ENCODE measurements at regions not wholly inside any gene's neighbourhood (a gene's known extent, or its start where the extent isn't known, plus 50 kb on each side); places are given as distances from the start of the nearest gene placed in this dataset.

DNA sequence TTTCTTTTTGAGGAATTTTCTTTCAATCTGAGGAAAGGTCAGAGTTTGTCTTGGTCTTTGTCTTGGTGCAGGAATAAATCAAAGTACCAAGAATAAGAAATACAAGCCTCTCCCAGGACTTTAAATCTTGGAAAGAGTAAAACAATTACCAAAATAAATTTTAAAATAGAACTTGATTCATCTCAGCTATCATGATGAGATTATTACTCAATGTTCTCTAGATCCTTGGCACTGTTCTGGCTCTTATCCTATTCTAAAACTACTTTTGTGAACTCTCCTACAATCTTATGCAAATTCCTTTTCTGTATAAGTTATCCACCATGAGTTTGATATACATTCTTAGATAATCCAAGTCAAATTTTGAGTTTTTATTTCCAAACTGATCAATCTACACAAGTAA, 464.3 kb downstream of the PPARGC1A start:
- DNase-seq (ENCODE audit: extremely low read depth in 1 of 4, low spot score in 3 of 4) (no peak), FAIRE-seq (no peak), ATAC-seq (no peak)
- no peaks in the 10 kb centered on the region for H3K9me3 ChIP-seq (replicated peaks; ENCODE audit: control insufficient read depth, insufficient read depth, low read depth, low read length)
- no peaks in the 10 kb centered on the region for H3K4me1 ChIP-seq (replicated peaks in 1 of 2; ENCODE audit: control insufficient read depth in 2 of 2, insufficient read depth in 2 of 2, low read length in 2 of 2)
- H3K4me3 ChIP-seq: no peak overlapping the region
- ChIA-PET CTCF (ENCODE audit: low intra/inter-chr PET ratio) (no interaction called here), POLR2A (interaction anchor here (0.6 kb wide), 1 partner anchor 588 kb away, joined by 3 read pairs; no protein-coding TSS in a partner anchor)
- no TSS peak for BruUV-seq (replicated peaks)
- no peaks in the 10 kb centered on the region for H3K36me3 ChIP-seq (ENCODE audit: control insufficient read depth, insufficient read depth, low read length)
- intact Hi-C loops (cut with micrococcal nuclease) (no loop called here), in situ Hi-C loops (cut with MboI) (no loop called here)
- TF ChIP-seq ASH1L (IDR thresholded peaks at IDR 0.05; ENCODE audit: borderline replicate concordance, low read depth, partially characterized antibody) (no peak), ZNF165 (CRISPR knock-in tag; IDR thresholded peaks at IDR 0.05; ENCODE audit: borderline replicate concordance) (no peak), ARNT (IDR thresholded peaks at IDR 0.05) (no peak), PPARD (CRISPR knock-in tag; IDR thresholded peaks at IDR 0.05) (no peak), CHCHD3 (CRISPR knock-in tag; IDR thresholded peaks at IDR 0.05) (no peak)
- no peaks in the 10 kb centered on the region for H3K27me3 ChIP-seq (ENCODE audit: control insufficient read depth in 2 of 2, insufficient read depth in 2 of 2, low read length in 2 of 2)
- H4K20me1 ChIP-seq (replicated peaks; ENCODE audit: control insufficient read depth, insufficient read depth, low read length): no peaks in the 10 kb centered on the region
- no peak overlapping the region for H3K9ac ChIP-seq (ENCODE audit: insufficient read depth in 1 of 2, low read depth in 2 of 2, low read length in 2 of 2)
- no peaks in the 10 kb centered on the region for H3K79me2 ChIP-seq (ENCODE audit: control insufficient read depth, insufficient read depth, low read length)
- H3K9me1 ChIP-seq (ENCODE audit: control insufficient read depth, insufficient read depth, low read length): no peaks in the 10 kb centered on the region
- no peak overlapping the region for H3K4me2 ChIP-seq (ENCODE audit: insufficient read depth, low read length)
- H3K27ac ChIP-seq (ENCODE audit: extremely low read depth, low read depth, low read length): no peak overlapping the region
- H2AFZ ChIP-seq (ENCODE audit: low read depth, low read length): no peak overlapping the region

DNA sequence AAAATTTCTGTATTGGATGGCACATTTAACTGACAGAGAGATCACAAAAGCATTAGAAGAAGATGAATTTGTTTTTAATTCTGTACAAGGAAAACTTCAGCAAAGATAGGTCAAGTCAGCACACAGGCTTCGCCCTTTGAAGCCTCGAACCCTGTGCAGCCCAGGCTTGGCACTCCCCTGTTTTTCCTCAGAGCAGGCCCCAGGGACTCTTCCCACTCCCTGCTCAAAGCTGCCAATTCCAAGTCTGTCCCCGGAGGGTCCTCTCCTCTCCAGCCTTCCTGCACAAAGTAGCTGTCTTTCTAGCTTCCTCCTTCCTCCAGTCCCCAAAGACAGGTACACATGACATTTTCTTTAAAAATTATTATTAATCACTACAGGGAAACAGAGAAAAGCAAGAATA, 466.3 kb downstream of the PPARGC1A start:
- no peaks in the 10 kb centered on the region for H3K4me1 ChIP-seq (replicated peaks in 1 of 2; ENCODE audit: control insufficient read depth in 2 of 2, insufficient read depth in 2 of 2, low read length in 2 of 2)
- intact Hi-C loops (cut with micrococcal nuclease) (no loop called here), in situ Hi-C loops (cut with MboI) (no loop called here)
- no peak for ATAC-seq
- H3K27me3 ChIP-seq (ENCODE audit: control insufficient read depth in 2 of 2, insufficient read depth in 2 of 2, low read length in 2 of 2): no peaks in the 10 kb centered on the region
- no peak overlapping the region for H3K27ac ChIP-seq (ENCODE audit: extremely low read depth, low read depth, low read length)
- WGBS (ENCODE audit: insufficient coverage, low coverage, missing lambda C conversion rate): 13% methylated on average over 3 of the region's 3 CpGs
- no peaks in the 10 kb centered on the region for H3K79me2 ChIP-seq (ENCODE audit: control insufficient read depth, insufficient read depth, low read length)
- H3K9ac ChIP-seq (ENCODE audit: insufficient read depth in 1 of 2, low read depth in 2 of 2, low read length in 2 of 2): no peak overlapping the region
- no peak overlapping the region for H3K4me2 ChIP-seq (ENCODE audit: insufficient read depth, low read length)
- H3K9me3 ChIP-seq (replicated peaks; ENCODE audit: control insufficient read depth, insufficient read depth, low read depth, low read length): no peaks in the 10 kb centered on the region
- H3K36me3 ChIP-seq (ENCODE audit: control insufficient read depth, insufficient read depth, low read length): no peaks in the 10 kb centered on the region
- no TSS peak for BruUV-seq (replicated peaks)
- no peak for FAIRE-seq
- no peaks in the 10 kb centered on the region for H3K9me1 ChIP-seq (ENCODE audit: control insufficient read depth, insufficient read depth, low read length)
- ChIA-PET CTCF (ENCODE audit: low intra/inter-chr PET ratio) (no interaction called here), POLR2A (no interaction called here)
- DNase-seq (ENCODE audit: extremely low read depth in 1 of 4, low spot score in 3 of 4): no peak
- H3K4me3 ChIP-seq: no peak overlapping the region
- H4K20me1 ChIP-seq (replicated peaks; ENCODE audit: control insufficient read depth, insufficient read depth, low read length): no peaks in the 10 kb centered on the region
- no peak overlapping the region for H2AFZ ChIP-seq (ENCODE audit: low read depth, low read length)
- TF ChIP-seq SMARCE1 (IDR thresholded peaks at IDR 0.05) (no peak), ZNF121 (CRISPR knock-in tag; conservative IDR thresholded peaks at IDR 0.05) (no peak), ZZZ3 (IDR thresholded peaks at IDR 0.05) (no peak), HDAC8 (tag; IDR thresholded peaks at IDR 0.05) (no peak)
- TF ChIP-seq, protein P1, sequence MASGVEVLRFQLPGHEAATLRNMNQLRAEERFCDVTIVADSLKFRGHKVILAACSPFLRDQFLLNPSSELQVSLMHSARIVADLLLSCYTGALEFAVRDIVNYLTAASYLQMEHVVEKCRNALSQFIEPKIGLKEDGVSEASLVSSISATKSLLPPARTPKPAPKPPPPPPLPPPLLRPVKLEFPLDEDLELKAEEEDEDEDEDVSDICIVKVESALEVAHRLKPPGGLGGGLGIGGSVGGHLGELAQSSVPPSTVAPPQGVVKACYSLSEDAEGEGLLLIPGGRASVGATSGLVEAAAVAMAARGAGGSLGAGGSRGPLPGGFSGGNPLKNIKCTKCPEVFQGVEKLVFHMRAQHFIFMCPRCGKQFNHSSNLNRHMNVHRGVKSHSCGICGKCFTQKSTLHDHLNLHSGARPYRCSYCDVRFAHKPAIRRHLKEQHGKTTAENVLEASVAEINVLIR (CRISPR knock-in tag; IDR thresholded peaks at IDR 0.05): no peak
- TF ChIP-seq, protein P2, sequence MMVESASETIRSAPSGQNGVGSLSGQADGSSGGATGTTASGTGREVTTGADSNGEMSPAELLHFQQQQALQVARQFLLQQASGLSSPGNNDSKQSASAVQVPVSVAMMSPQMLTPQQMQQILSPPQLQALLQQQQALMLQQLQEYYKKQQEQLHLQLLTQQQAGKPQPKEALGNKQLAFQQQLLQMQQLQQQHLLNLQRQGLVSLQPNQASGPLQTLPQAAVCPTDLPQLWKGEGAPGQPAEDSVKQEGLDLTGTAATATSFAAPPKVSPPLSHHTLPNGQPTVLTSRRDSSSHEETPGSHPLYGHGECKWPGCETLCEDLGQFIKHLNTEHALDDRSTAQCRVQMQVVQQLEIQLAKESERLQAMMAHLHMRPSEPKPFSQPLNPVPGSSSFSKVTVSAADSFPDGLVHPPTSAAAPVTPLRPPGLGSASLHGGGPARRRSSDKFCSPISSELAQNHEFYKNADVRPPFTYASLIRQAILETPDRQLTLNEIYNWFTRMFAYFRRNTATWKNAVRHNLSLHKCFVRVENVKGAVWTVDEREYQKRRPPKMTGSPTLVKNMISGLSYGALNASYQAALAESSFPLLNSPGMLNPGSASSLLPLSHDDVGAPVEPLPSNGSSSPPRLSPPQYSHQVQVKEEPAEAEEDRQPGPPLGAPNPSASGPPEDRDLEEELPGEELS (CRISPR knock-in tag; IDR thresholded peaks at IDR 0.05; ENCODE audit: borderline replicate concordance): no peak
- TF ChIP-seq, protein P3, sequence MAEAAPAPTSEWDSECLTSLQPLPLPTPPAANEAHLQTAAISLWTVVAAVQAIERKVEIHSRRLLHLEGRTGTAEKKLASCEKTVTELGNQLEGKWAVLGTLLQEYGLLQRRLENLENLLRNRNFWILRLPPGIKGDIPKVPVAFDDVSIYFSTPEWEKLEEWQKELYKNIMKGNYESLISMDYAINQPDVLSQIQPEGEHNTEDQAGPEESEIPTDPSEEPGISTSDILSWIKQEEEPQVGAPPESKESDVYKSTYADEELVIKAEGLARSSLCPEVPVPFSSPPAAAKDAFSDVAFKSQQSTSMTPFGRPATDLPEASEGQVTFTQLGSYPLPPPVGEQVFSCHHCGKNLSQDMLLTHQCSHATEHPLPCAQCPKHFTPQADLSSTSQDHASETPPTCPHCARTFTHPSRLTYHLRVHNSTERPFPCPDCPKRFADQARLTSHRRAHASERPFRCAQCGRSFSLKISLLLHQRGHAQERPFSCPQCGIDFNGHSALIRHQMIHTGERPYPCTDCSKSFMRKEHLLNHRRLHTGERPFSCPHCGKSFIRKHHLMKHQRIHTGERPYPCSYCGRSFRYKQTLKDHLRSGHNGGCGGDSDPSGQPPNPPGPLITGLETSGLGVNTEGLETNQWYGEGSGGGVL (CRISPR knock-in tag; IDR thresholded peaks at IDR 0.05): no peak

Data from K562 (cell line).